ENCODE measurements at regions not wholly inside any gene's neighbourhood (a gene's known extent, or its start where the extent isn't known, plus 50 kb on each side); places are given as distances from the start of the nearest gene placed in this dataset.

- no peak for TF ChIP-seq EZH2 (IDR thresholded peaks at IDR 0.05; ENCODE audit: borderline replicate concordance)
- TF ChIP-seq CTCF (IDR thresholded peaks at IDR 0.05; ENCODE audit: poor library complexity) = no peak
- no peak for TF ChIP-seq EZH2phosphoT487 (IDR thresholded peaks at IDR 0.05; ENCODE audit: low read depth, severe bottlenecking, unreplicated experiment)
- no peak overlapping the region for H2AFZ ChIP-seq
- WGBS (ENCODE audit: low lambda C conversion rate, missing lambda C conversion rate) = 68% methylated on average over 1 of the region's 1 CpG
These were observed 239.9 kb downstream of the ATPSCKMT start for GRCh38 chr5:10009802-10010201.

GRCh38 chr5:9987101-9987500 is 262.6 kb downstream of the ATPSCKMT start:
- 75% methylated on average over 4 of the region's 4 CpGs for WGBS (ENCODE audit: low lambda C conversion rate, missing lambda C conversion rate)

More at GRCh38 chr5:10009802-10010201, 239.9 kb downstream of the ATPSCKMT start:
- Histone ChIP-seq H4K20me1 (ENCODE audit: insufficient read depth, poor library complexity, severe bottlenecking) (no peaks in the 10 kb centered on the region), H3K9me2 (replicated peaks; ENCODE audit: insufficient read depth) (no peaks in the 10 kb centered on the region), H3K4me2 (no peak overlapping the region), H3K36me3 (replicated peaks; ENCODE audit: insufficient read depth, low read depth) (no peaks in the 10 kb centered on the region), H3K4me1 (ENCODE audit: insufficient read depth) (no peaks in the 10 kb centered on the region), H3K9me3 (ENCODE audit: low read depth) (no peaks in the 10 kb centered on the region), H3K27me3 (no peaks in the 10 kb centered on the region), H3K4me3 (no peak overlapping the region), H3K79me2 (no peaks in the 10 kb centered on the region), H3K27ac (no peak overlapping the region)
- no peak for DNase-seq (ENCODE audit: low spot score)

DNA sequence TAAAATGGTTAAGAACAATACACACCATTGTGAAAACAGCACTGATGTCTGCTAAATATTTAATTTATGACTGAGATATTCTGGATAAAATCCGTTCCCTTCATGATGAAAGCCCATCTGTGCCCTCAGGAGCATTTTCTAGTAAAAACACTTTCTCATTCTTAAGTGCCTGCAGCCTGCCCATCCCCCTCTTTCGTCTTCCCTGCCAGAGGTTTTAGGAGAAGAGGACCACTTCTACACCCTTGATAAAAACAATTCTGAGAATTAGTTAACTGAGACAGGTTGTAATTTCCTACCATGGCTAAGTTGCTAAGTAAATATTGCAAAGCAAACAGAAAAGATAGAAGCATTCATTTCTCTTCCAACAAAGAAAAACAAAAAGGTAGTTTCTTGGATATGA is 272.6 kb downstream of the ATPSCKMT start:
- no peak overlapping the region for H2AFZ ChIP-seq
- no peak overlapping the region for H3K4me3 ChIP-seq
- H3K79me2 ChIP-seq = no peaks in the 10 kb centered on the region
- H3K4me1 ChIP-seq (ENCODE audit: insufficient read depth) = no peaks in the 10 kb centered on the region
- no peaks in the 10 kb centered on the region for H4K20me1 ChIP-seq (ENCODE audit: insufficient read depth, poor library complexity, severe bottlenecking)
- H3K9me2 ChIP-seq (replicated peaks; ENCODE audit: insufficient read depth) = no peaks in the 10 kb centered on the region
- no peak overlapping the region for H3K4me2 ChIP-seq
- no peak for TF ChIP-seq CTCF (IDR thresholded peaks at IDR 0.05; ENCODE audit: poor library complexity)
- no peak for TF ChIP-seq EZH2phosphoT487 (IDR thresholded peaks at IDR 0.05; ENCODE audit: low read depth, severe bottlenecking, unreplicated experiment)
- no peak for TF ChIP-seq EZH2 (IDR thresholded peaks at IDR 0.05; ENCODE audit: borderline replicate concordance)
- no peak overlapping the region for H3K27ac ChIP-seq
- WGBS (ENCODE audit: low lambda C conversion rate, missing lambda C conversion rate) = 33% methylated on average over 2 of the region's 2 CpGs
- no peaks in the 10 kb centered on the region for H3K36me3 ChIP-seq (replicated peaks; ENCODE audit: insufficient read depth, low read depth)
- no peak for DNase-seq (ENCODE audit: low spot score)
- H3K9me3 ChIP-seq (ENCODE audit: low read depth) = no peaks in the 10 kb centered on the region
- no peaks in the 10 kb centered on the region for H3K27me3 ChIP-seq

More at GRCh38 chr5:9987101-9987500, 262.6 kb downstream of the ATPSCKMT start:
- no peaks in the 10 kb centered on the region for H3K36me3 ChIP-seq (replicated peaks; ENCODE audit: insufficient read depth, low read depth)
- H3K4me3 ChIP-seq = no peak overlapping the region
- no peaks in the 10 kb centered on the region for H3K9me3 ChIP-seq (ENCODE audit: low read depth)
- H3K27me3 ChIP-seq = no peaks in the 10 kb centered on the region
- no peaks in the 10 kb centered on the region for H4K20me1 ChIP-seq (ENCODE audit: insufficient read depth, poor library complexity, severe bottlenecking)
- no peak overlapping the region for H3K4me2 ChIP-seq
- no peak for TF ChIP-seq EZH2 (IDR thresholded peaks at IDR 0.05; ENCODE audit: borderline replicate concordance)
- no peak for TF ChIP-seq EZH2phosphoT487 (IDR thresholded peaks at IDR 0.05; ENCODE audit: low read depth, severe bottlenecking, unreplicated experiment)
- no peak for TF ChIP-seq CTCF (IDR thresholded peaks at IDR 0.05; ENCODE audit: poor library complexity)
- DNase-seq (ENCODE audit: low spot score) = no peak
- H3K79me2 ChIP-seq = no peaks in the 10 kb centered on the region
- no peak overlapping the region for H2AFZ ChIP-seq
- no peak overlapping the region for H3K27ac ChIP-seq
- no peaks in the 10 kb centered on the region for H3K9me2 ChIP-seq (replicated peaks; ENCODE audit: insufficient read depth)
- H3K4me1 ChIP-seq (ENCODE audit: insufficient read depth) = no peaks in the 10 kb centered on the region

GRCh38 chr5:9976621-9977020 is 273.1 kb downstream of the ATPSCKMT start:
- Histone ChIP-seq H3K9me3 (ENCODE audit: low read depth) (no peaks in the 10 kb centered on the region), H3K79me2 (no peaks in the 10 kb centered on the region), H3K27ac (no peak overlapping the region), H3K36me3 (replicated peaks; ENCODE audit: insufficient read depth, low read depth) (no peaks in the 10 kb centered on the region), H3K27me3 (no peaks in the 10 kb centered on the region), H3K4me3 (no peak overlapping the region), H3K9me2 (replicated peaks; ENCODE audit: insufficient read depth) (no peaks in the 10 kb centered on the region), H2AFZ (no peak overlapping the region), H3K4me1 (ENCODE audit: insufficient read depth) (no peaks in the 10 kb centered on the region), H4K20me1 (ENCODE audit: insufficient read depth, poor library complexity, severe bottlenecking) (no peaks in the 10 kb centered on the region), H3K4me2 (no peak overlapping the region)
- DNase-seq (ENCODE audit: low spot score) = no peak
- 69% methylated on average over 3 of the region's 3 CpGs for WGBS (ENCODE audit: low lambda C conversion rate, missing lambda C conversion rate)
- no peak for TF ChIP-seq CTCF (IDR thresholded peaks at IDR 0.05; ENCODE audit: poor library complexity)
- no peak for TF ChIP-seq EZH2phosphoT487 (IDR thresholded peaks at IDR 0.05; ENCODE audit: low read depth, severe bottlenecking, unreplicated experiment)
- no peak for TF ChIP-seq EZH2 (IDR thresholded peaks at IDR 0.05; ENCODE audit: borderline replicate concordance)

Measured in hepatocyte (in vitro differentiated cells).